HL-60 (cell line): ENCODE measurements at regions not wholly inside any gene's neighbourhood (a gene's known extent, or its start where the extent isn't known, plus 50 kb on each side); places are given as distances from the start of the nearest gene placed in this dataset.

Experiments
- CTCF ChIP-seq: IDR thresholded peaks from one replicate; pipeline ENCODE4 v1.5.1; 2011; ENCODE audit warnings: low read length, control low read depth, inconsistent platforms; ENCODE audit not compliant: insufficient read depth
- GABPA ChIP-seq: IDR thresholded peaks from 2 replicates; pipeline ENCODE4 v1.6.1; 2012; ENCODE audit warnings: low read depth
- POLR2AphosphoS5 ChIP-seq: IDR thresholded peaks from 2 replicates; pipeline ENCODE4 v1.6.1; 2012; ENCODE audit warnings: low read depth

GRCh38 chr10:124300224-124300623 is 118.5 kb downstream of the OAT start:
- TF ChIP-seq CTCF: no peak
- no peak for TF ChIP-seq GABPA
- no peak for TF ChIP-seq POLR2AphosphoS5
